ENCODE measurements at regions not wholly inside any gene's neighbourhood (a gene's known extent, or its start where the extent isn't known, plus 50 kb on each side); places are given as distances from the start of the nearest gene placed in this dataset.

GRCh38 chr21:38170283-38170682 lies 86.5 kb upstream of the KCNJ15 start:
- TF ChIP-seq POLR2A (IDR thresholded peaks at IDR 0.05) (no peak), CTCF (IDR thresholded peaks at IDR 0.05) (no peak), EP300 (IDR thresholded peaks at IDR 0.05) (no peak)
